ENCODE measurements at regions not wholly inside any gene's neighbourhood (a gene's known extent, or its start where the extent isn't known, plus 50 kb on each side); places are given as distances from the start of the nearest gene placed in this dataset.

- TF ChIP-seq EZH2 (IDR thresholded peaks at IDR 0.05) (no peak), POLR2AphosphoS5 (IDR thresholded peaks at IDR 0.05; ENCODE audit: borderline replicate concordance, low read depth, low read length) (no peak), FOXP2 (optimal IDR thresholded peaks at IDR 0.05; ENCODE audit: control extremely low read depth, extremely low read length, insufficient read depth) (no peak)
These were observed 1092.7 kb downstream of the PLA2G4A start for GRCh38 chr1:187921426-187921825.

Data from SK-N-MC (cell line).